ENCODE measurements at regions not wholly inside any gene's neighbourhood (a gene's known extent, or its start where the extent isn't known, plus 50 kb on each side); places are given as distances from the start of the nearest gene placed in this dataset.

GRCh38 chr4:10806953-10807645, 122.5 kb upstream of the CLNK start:
- ChIA-PET CTCF (ENCODE audit: partially characterized antibody) (no interaction called here), POLR2A (ENCODE audit: partially characterized antibody) (no interaction called here)
- Histone ChIP-seq H3K36me3 (ENCODE audit: control insufficient read depth in 2 of 4, insufficient read depth in 4 of 4, low read length in 3 of 4) (no peaks in the 10 kb centered on the region), H2BK15ac (ENCODE audit: low read length) (no peak overlapping the region), H3K23ac (ENCODE audit: insufficient read length) (no peak overlapping the region), H2AFZ (ENCODE audit: low read length) (no peak overlapping the region), H4K5ac (ENCODE audit: insufficient read length, low read depth, low read length) (no peak overlapping the region), H3K27ac (ENCODE audit: low read depth, low read length) (no peak overlapping the region), H4K8ac (ENCODE audit: extremely low read depth, insufficient read depth, low read length) (no peak overlapping the region), H3K56ac (replicated peaks; ENCODE audit: insufficient read length, low read depth, low read length) (no peak overlapping the region), H4K91ac (replicated peaks; ENCODE audit: insufficient read length, low read length) (no peak overlapping the region), H3K4ac (replicated peaks; ENCODE audit: insufficient read length, low read depth, low read length) (no peak overlapping the region), H3K4me3 (ENCODE audit: extremely low read depth in 1 of 4, insufficient read depth in 2 of 4, low read depth in 3 of 4, low read length in 4 of 4) (no peak overlapping the region), H2BK5ac (ENCODE audit: low read depth, low read length) (no peak overlapping the region), H3K4me1 (replicated peaks in 1 of 4; ENCODE audit: control insufficient read depth in 3 of 4, insufficient read depth in 4 of 4, low read length in 3 of 4) (no peaks in the 10 kb centered on the region), H3K79me2 (ENCODE audit: control insufficient read depth in 1 of 2, insufficient read depth in 2 of 2, low read length in 2 of 2) (no peaks in the 10 kb centered on the region), H4K20me1 (replicated peaks in 1 of 2; ENCODE audit: control insufficient read depth in 1 of 2, insufficient read depth in 2 of 2, low read length in 2 of 2) (no peaks in the 10 kb centered on the region), H3K9me3 (ENCODE audit: insufficient read depth in 2 of 2, low read depth in 1 of 2, low read length in 1 of 2) (no peaks in the 10 kb centered on the region), H2BK12ac (ENCODE audit: low read depth, low read length) (no peak overlapping the region), H3K9ac (replicated peaks in 1 of 4; ENCODE audit: extremely low read depth in 1 of 4, low read depth in 3 of 4, low read length in 3 of 4) (no peak overlapping the region), H3K4me2 (ENCODE audit: insufficient read depth in 1 of 2, low read depth in 2 of 2, low read length in 2 of 2) (no peak overlapping the region), H2BK120ac (replicated peaks; ENCODE audit: low read depth, low read length) (no peak overlapping the region), H2BK20ac (ENCODE audit: low read length) (no peak overlapping the region), H3K14ac (ENCODE audit: insufficient read length) (no peak overlapping the region), H3K79me1 (ENCODE audit: low read depth, low read length) (no peaks in the 10 kb centered on the region), H3K27me3 (replicated peaks in 1 of 4; ENCODE audit: control insufficient read depth in 3 of 4, extremely low read depth in 1 of 4, insufficient read depth in 3 of 4, low read length in 3 of 4) (no peaks in the 10 kb centered on the region), H3K23me2 (ENCODE audit: low read depth, low read length) (no peaks in the 10 kb centered on the region), H3K18ac (ENCODE audit: extremely low read depth, low read length) (no peak overlapping the region), H2AK5ac (ENCODE audit: low read depth, low read length) (no peak overlapping the region)
- no peak for FAIRE-seq
- 90% methylated on average over 4 of the region's 4 CpGs; no CpG with 5 or more reads in 1 of the 2 experiments for WGBS, 2 experiments (ENCODE audit: extremely low coverage in 1 of 2, insufficient coverage in 1 of 2, insufficient read length in 1 of 2, insufficient replicate concordance in 2 of 2, low coverage in 1 of 2, low lambda C conversion rate in 2 of 2, missing lambda C conversion rate in 1 of 2)
- no peak for DNase-seq (ENCODE audit: low read depth in 1 of 2, low spot score in 2 of 2)
- TF ChIP-seq SRF (IDR thresholded peaks at IDR 0.05; ENCODE audit: low read depth, low read length) (no peak), CBX5 (IDR thresholded peaks at IDR 0.05; ENCODE audit: low read depth, low read length) (no peak), CEBPB (IDR thresholded peaks at IDR 0.05; ENCODE audit: low read depth, low read length) (no peak), KDM4A (IDR thresholded peaks at IDR 0.05; ENCODE audit: low read depth, low read length, severe bottlenecking) (no peak), POU5F1 (IDR thresholded peaks at IDR 0.05; ENCODE audit: low read depth, low read length) (no peak), TBP (IDR thresholded peaks at IDR 0.05; ENCODE audit: low read depth, low read length) (no peak), TCF12 (IDR thresholded peaks at IDR 0.05; ENCODE audit: low read depth, low read length) (no peak), JUN (IDR thresholded peaks at IDR 0.05; ENCODE audit: low read depth, low read length) (no peak), PHF8 (conservative IDR thresholded peaks at IDR 0.05; ENCODE audit: low read depth, low read length) (no peak)

Data from H1 (cell line).